ENCODE measurements at regions not wholly inside any gene's neighbourhood (a gene's known extent, or its start where the extent isn't known, plus 50 kb on each side); places are given as distances from the start of the nearest gene placed in this dataset.
"Not testable (repeated sequence)": the region's sequence is repeated elsewhere in the genome, so short reads cannot be mapped to it uniquely, and the experiment has no call there.

- no peak for ATAC-seq
- H3K4me3 Mint-ChIP-seq, result no peak overlapping the region
- H3K36me3 Mint-ChIP-seq (ENCODE audit: low read depth), result no peaks in the 10 kb centered on the region
- DNase-seq, result no peak
- H3K9me3 Mint-ChIP-seq, result no peaks in the 10 kb centered on the region
- TF ChIP-seq CTCF (IDR thresholded peaks at IDR 0.05), result no peak
- intact Hi-C loops (cut with micrococcal nuclease), result no loop called here
- ChIA-PET POLR2A (no interaction called here), CTCF (interaction anchor here (1.2 to 2.0 kb wide), 2 partner anchors 10 to 386 kb away, joined by 3 to 4 read pairs; no protein-coding TSS in a partner anchor)
- peaks cover 2% of the 10 kb centered on the region for H3K27me3 Mint-ChIP-seq
- H3K4me1 Mint-ChIP-seq (ENCODE audit: low read depth), result no peaks in the 10 kb centered on the region
- no peak overlapping the region for H3K27ac Mint-ChIP-seq
Observed at GRCh38 chr1:10880063-10880462, 83.6 kb upstream of the CASZ1 start.

GRCh38 chr1:10881046-10881445 is 84.6 kb upstream of the CASZ1 start:
- no peaks in the 10 kb centered on the region for H3K4me1 Mint-ChIP-seq (ENCODE audit: low read depth)
- no peak for TF ChIP-seq CTCF (IDR thresholded peaks at IDR 0.05)
- H3K9me3 Mint-ChIP-seq, result no peaks in the 10 kb centered on the region
- ATAC-seq, result no peak
- POLR2A ChIA-PET, result interaction anchor here (0.6 to 0.9 kb wide), 2 partner anchors 9 to 168 kb away, joined by 3 to 4 read pairs; no protein-coding TSS in a partner anchor
- CTCF ChIA-PET, result interaction anchor here (1.2 to 2.0 kb wide), 3 partner anchors 11 to 387 kb away, joined by 3 to 5 read pairs (median 4); no protein-coding TSS in a partner anchor
- no peak overlapping the region for H3K27ac Mint-ChIP-seq
- peaks cover 8% of the 10 kb centered on the region for H3K27me3 Mint-ChIP-seq
- no peak overlapping the region for H3K4me3 Mint-ChIP-seq
- DNase-seq, result no peak
- H3K36me3 Mint-ChIP-seq (ENCODE audit: low read depth), result no peaks in the 10 kb centered on the region
- intact Hi-C loops (cut with micrococcal nuclease), result no loop called here

GRCh38 chr1:10882069-10882468 is 85.6 kb upstream of the CASZ1 start:
- POLR2A ChIA-PET, result no interaction called here
- no peak overlapping the region for H3K27ac Mint-ChIP-seq

GRCh38 chr1:10887032-10887431 is 90.6 kb upstream of the CASZ1 start:
- POLR2A ChIA-PET; ATAC-seq; H3K27ac Mint-ChIP-seq; DNase-seq; H3K36me3 Mint-ChIP-seq (ENCODE audit: low read depth); H3K9me3 Mint-ChIP-seq; intact Hi-C loops (cut with micrococcal nuclease); H3K4me1 Mint-ChIP-seq (ENCODE audit: low read depth); H3K4me3 Mint-ChIP-seq: not testable (repeated sequence)
- CTCF ChIA-PET, result interaction anchor here (0.7 to 1.8 kb wide), 2 partner anchors 23 to 30 kb away, joined by 3 to 5 read pairs; no protein-coding TSS in a partner anchor
- H3K27me3 Mint-ChIP-seq, result peaks cover 38% of the 10 kb centered on the region

More at GRCh38 chr1:10882069-10882468, 85.6 kb upstream of the CASZ1 start:
- H3K36me3 Mint-ChIP-seq (ENCODE audit: low read depth), result no peaks in the 10 kb centered on the region
- no peak for TF ChIP-seq CTCF (IDR thresholded peaks at IDR 0.05)
- DNase-seq (no peak), ATAC-seq (no peak)
- no peaks in the 10 kb centered on the region for H3K9me3 Mint-ChIP-seq
- H3K27me3 Mint-ChIP-seq, result peaks cover 9% of the 10 kb centered on the region
- no peak overlapping the region for H3K4me3 Mint-ChIP-seq
- H3K4me1 Mint-ChIP-seq (ENCODE audit: low read depth), result no peaks in the 10 kb centered on the region
- CTCF ChIA-PET, result interaction anchor here (2.0 kb wide), 1 partner anchor 15 kb away, joined by 5 read pairs; no protein-coding TSS in a partner anchor
- intact Hi-C loops (cut with micrococcal nuclease), result no loop called here

GRCh38 chr1:10888291-10888690 is 91.8 kb upstream of the CASZ1 start:
- H3K4me1 Mint-ChIP-seq (ENCODE audit: low read depth), result peaks cover 2% of the 10 kb centered on the region
- ChIA-PET CTCF (interaction anchor here (1.8 kb wide), 1 partner anchor 21 kb away, joined by 5 read pairs; no protein-coding TSS in a partner anchor), POLR2A (no interaction called here)
- no peak for ATAC-seq
- no peak for DNase-seq
- H3K9me3 Mint-ChIP-seq, result no peaks in the 10 kb centered on the region
- intact Hi-C loops (cut with micrococcal nuclease), result no loop called here
- no peak overlapping the region for H3K4me3 Mint-ChIP-seq
- peaks cover 40% of the 10 kb centered on the region for H3K27me3 Mint-ChIP-seq
- TF ChIP-seq CTCF (IDR thresholded peaks at IDR 0.05), result no peak
- H3K36me3 Mint-ChIP-seq (ENCODE audit: low read depth), result no peaks in the 10 kb centered on the region
- no peak overlapping the region for H3K27ac Mint-ChIP-seq
